ENCODE measurements at regions not wholly inside any gene's neighbourhood (a gene's known extent, or its start where the extent isn't known, plus 50 kb on each side); places are given as distances from the start of the nearest gene placed in this dataset.

DNA sequence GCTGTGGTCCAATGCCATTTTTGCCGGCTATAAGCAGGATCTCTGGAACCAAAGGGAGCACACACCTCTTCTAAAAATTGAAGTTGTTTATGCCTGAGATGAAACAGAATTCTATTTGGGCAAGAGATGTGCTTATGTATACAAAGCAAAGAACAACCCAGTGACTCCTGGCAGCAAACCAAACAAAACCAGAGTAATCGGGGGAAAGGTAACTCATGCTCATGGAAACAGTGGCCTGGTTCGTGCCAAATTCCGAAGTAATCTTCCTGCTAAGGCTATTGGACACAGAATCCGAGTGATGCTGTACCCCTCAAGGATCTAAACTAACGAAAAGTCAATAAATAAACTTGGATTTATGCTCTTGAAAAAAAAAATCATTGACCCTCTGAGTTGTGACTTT, 178.7 kb downstream of the CEMIP2 start:
- no peak for DNase-seq (ENCODE audit: low read depth in 2 of 2)

DNA sequence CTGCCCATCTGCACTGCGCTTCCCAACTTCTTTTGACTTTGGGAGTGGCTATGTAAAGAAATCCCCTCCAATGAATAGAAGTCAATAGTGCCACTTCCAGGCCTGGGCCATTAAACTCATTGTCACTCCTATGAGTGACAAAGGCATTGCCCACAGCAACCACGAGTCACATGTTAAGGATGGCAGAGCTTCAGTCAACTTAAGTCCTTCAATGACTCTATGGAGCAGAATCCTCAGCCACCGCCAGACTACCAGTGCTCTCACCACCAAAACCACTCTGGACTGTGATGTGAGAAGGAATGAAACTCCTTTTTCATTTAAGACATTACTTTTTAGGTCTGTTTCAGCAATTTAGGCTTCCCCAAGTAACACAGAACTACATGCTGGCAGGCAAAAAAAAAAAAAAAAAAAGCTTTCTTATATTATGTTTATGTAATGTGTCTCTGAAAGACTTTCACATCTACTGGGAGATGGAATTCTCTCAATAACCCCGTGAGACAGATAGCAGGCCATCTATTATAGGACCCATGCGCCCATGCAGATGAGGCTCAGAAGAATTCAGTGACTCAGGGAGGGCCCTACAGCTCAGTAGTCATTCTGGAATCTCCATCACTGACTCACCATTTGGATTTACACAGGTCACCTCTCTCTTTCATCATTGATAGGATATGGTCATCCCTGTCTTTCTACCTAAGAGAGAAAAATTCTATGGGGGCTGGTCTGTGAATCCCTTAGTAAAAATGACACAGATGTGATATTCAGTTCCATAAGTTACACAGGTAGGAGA, 180.5 kb downstream of the CEMIP2 start:
- DNase-seq (ENCODE audit: low read depth in 2 of 2) = no peak

DNA sequence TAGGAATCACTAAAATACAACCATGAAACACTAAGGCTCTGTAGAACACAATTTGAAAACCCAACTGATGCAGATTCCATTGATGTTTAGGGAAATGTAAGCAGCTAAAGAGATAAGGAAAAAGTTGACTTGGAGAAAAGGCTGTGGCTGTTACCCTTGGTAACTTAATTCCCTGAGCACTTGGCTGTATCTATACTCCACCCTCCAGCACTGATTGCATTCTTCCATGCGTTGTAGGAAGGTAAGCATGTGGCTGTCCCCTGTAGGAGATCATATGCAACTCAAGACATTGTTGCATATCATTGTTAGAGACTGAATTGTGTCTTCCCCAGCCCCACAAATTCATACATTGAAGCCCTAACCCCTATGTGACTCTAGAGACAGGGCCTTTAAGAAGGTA, 184.5 kb downstream of the CEMIP2 start:
- no peak for DNase-seq (ENCODE audit: low read depth in 2 of 2)

DNA sequence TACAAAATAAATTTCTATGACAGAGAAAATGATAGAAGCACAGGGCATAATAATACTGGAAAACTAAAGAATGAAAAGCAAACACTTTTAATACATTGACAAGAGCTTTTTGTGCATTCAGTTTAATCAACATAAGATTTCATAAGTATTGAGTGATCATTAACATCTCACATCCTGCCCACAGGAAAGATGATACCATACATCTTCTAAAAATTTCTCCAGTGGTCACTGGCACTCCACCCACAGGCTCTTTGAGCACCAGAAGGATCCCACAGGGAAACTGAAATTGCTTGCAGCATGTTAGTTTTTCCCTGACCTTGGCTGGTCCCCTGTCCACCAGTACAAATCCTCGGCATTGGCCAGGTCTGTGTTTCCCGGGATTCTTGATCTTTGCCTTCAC, 186.0 kb downstream of the CEMIP2 start:
- DNase-seq (ENCODE audit: low read depth in 2 of 2) = no peak

DNA sequence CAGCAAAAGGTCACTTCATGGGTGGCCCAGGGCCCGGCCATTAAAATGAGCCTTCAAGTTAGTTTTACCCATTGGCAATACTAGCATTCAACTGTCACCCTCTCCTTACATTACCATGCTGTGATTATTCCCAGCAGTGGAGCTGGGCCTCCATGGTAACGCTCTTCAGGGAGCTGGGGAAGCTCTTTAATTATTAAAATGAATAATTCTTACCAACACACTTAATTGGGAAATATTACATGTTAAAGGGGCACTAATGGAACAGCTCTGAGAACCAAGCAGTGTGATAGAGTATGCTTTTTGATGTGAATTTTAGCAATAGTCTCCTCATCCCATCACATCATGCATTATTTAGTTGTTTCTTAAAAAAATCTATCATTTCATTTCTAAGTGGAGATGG, 187.2 kb downstream of the CEMIP2 start:
- DNase-seq (ENCODE audit: low read depth in 2 of 2) = no peak

DNA sequence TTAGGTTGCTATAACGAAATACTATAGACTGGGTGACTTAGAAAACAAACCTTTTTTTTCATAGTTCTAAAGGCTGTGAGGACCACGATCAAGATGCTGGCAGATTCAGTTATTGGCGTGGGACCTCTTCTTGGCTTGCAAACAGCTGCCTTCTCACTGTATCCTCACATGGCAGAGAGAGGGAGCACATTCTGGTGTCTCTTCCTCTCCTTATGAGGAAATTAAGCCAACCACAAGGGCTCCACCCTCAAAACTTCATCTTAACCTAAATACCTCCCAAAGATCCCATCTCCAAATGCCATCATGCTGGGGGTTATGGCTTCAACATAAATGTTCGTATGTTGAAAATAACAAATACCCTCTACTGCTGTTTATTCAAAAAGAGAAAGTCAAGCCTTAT, 197.1 kb downstream of the CEMIP2 start:
- DNase-seq (ENCODE audit: low read depth in 2 of 2) = no peak

GRCh38 chr9:71567890-71568289, 200.4 kb downstream of the CEMIP2 start:
- DNase-seq (ENCODE audit: low read depth in 2 of 2) = no peak

GRCh38 chr9:71562140-71562539, 206.2 kb downstream of the CEMIP2 start:
- no peak for DNase-seq (ENCODE audit: low read depth in 2 of 2)

DNA sequence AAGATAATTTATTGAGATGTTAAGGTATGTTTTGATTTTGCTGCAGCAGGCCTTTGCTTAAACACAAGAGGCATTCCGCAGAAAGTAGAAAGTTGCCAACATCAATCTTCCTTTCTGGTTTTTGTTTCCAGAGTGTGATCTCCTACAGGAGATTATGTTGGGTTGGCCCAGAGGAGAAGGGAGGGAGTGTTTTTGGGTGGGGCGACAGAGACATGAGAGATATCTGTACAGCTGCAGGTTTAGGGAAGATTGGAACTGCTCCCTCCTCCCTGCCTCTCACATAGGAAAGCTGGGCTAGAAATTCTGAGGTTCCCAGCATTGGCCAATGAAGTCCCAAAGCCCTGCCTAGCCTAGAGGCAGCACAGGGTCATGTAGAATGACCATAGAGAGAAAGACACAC, 211.0 kb downstream of the CEMIP2 start:
- no peak for DNase-seq (ENCODE audit: low read depth in 2 of 2)

DNA sequence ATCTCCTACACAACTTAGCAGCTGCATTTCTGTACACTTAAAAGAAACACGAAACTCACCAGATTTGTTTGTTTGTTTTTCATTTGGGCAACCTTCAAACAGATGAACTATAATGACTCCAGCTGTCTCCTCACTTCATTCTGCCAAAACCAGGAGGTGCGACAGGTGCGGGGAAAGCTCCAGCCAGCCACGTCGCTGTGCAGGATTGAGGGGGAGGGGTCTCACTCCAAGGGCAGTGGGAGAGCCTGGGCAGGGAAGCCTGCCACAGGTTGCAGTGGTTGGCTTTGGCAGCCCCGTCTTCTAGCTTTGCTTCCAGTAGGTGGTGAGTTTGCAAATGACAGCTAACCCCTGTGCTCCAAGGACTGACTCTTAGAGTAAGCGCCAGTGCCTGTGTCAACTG, 215.8 kb downstream of the CEMIP2 start:
- DNase-seq (ENCODE audit: low read depth in 2 of 2) = no peak

GRCh38 chr9:71549023-71549422, 219.3 kb downstream of the CEMIP2 start:
- DNase-seq (ENCODE audit: low read depth in 2 of 2) = no peak

DNA sequence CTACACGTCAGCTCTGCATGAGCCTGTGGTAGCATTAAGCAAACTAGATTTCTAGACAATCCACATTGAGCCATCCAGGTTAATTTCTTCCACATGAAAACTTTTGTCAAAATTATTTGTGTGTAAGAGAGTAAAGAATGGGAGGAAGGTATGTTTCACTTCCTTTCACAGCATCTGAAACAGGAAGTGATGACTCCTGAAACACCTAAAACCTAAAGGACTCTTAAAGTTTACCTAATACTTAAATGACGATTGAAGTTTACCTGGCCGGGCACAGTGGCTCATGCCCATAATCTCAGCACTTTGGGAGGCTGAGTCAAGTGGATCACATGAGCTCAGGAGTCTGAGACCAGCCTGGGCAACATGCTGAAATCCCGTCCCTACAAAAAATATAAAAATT, 223.8 kb downstream of the CEMIP2 start:
- no peak for DNase-seq (ENCODE audit: low read depth in 2 of 2)

DNA sequence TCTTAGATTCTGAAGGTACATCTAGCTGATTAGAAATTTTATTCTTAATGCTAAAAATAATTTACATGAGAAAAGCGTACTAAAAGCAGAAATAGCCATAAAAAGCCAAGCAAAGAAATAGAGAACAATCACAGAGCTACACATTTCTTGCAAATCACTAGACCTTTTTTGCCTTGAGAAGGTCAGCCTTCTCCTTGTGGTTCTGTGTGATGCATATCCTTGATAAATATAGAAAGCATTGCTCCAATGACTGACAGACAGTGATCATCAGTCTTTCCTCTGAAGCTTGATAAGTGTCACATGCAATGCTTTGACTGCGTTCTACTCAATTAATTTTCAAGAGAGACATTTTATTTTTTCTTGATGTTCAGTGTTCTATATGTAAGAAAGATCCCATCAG, 226.9 kb downstream of the CEMIP2 start:
- no peak for DNase-seq (ENCODE audit: low read depth in 2 of 2)

GRCh38 chr9:71524996-71525580, 243.2 kb downstream of the CEMIP2 start:
- no peak for DNase-seq (ENCODE audit: low read depth in 2 of 2)

GRCh38 chr9:71524516-71524915, 243.8 kb downstream of the CEMIP2 start:
- no peak for DNase-seq (ENCODE audit: low read depth in 2 of 2)

DNA sequence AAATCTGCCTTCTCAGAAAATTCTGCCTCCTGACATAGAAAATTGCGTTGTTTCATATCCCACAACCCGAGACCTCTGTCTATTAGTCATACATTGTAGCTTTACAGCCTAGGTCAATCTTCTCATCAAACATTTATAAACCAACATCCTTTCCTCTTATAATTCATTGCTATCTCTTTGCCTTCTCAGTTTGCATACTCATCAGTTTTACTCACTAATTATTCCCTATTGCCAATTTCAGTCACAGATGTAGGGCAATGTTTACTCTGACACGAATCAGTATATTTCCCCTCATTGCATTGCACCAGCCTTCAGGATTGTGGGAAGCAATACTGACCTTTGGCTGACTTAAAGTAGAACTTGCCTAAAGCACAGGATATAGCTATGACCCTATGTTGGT, 247.2 kb downstream of the CEMIP2 start:
- no peak for DNase-seq (ENCODE audit: low read depth in 2 of 2)

DNA sequence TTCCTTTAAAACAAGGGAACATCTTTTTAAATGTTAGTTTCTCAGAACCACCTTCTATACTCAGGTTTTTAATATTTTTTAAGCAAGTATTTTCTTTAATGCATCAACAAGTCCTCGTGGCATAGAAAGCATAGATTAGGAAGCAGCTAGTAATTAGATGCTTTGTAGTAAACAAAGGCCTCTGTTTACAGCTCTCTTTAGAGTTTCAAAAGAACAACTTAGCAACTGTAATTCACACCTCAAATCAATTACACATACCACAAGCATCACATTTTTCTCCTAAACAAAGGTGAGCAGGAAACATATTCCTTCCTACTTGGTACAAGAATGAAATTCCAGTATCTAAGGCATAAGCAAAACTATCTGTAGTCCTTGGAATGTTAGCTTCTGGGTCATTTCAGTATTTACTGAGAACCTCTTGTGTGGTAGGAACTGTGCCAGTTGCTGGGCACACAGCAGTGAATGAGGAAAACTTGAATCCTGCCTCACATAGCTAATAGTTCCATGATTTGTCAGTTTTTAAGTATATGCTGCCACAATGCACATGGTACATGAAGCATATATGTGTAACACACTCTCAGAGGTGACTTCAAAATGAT, 249.1 kb downstream of the CEMIP2 start:
- no peak for DNase-seq (ENCODE audit: low read depth in 2 of 2)

- no peak for DNase-seq (ENCODE audit: low read depth in 2 of 2)
Measured at GRCh38 chr9:71518045-71518827, 250.1 kb downstream of the CEMIP2 start.

DNA sequence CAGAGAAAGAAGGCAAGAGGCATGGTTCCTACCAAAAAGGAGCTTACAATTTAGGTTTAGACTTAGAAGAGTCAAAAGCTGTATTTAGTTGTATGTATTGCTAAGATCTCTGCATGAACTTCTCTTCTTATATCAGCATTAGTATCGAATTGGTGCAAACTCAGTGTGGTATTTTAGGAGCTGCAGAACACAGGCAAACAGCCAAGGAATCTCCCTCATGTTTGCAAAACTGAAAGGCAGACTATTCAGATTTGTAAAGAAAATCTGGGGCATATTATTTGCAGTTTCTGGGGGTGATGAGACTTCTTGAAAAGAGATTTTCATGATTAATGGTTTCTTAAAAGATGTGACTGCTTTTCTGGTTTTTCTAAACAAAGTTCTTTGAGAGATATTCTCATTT, 252.7 kb downstream of the CEMIP2 start:
- no peak for DNase-seq (ENCODE audit: low read depth in 2 of 2)

DNA sequence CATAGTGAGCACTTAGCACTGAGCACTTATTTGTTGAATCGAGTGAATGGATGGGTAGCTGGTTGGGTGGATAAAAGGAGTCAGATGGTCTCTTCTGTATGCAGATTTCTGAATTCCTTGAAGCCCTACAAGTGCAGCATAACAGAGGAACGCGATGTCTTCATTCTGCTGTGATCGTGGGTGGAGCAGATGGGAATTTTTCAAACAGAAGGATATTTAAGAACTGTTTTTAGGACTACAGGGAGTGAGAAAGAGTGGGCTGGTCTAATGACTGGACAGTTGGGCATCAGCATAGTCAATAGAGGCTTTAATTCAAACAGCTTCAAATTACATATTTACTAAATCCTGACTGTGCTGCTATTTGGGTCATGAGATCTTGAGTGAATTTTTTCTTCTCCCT, 253.2 kb downstream of the CEMIP2 start:
- DNase-seq (ENCODE audit: low read depth in 2 of 2) = no peak

GRCh38 chr9:71514344-71514975, 253.9 kb downstream of the CEMIP2 start:
- DNase-seq (ENCODE audit: low read depth in 2 of 2) = no peak

DNA sequence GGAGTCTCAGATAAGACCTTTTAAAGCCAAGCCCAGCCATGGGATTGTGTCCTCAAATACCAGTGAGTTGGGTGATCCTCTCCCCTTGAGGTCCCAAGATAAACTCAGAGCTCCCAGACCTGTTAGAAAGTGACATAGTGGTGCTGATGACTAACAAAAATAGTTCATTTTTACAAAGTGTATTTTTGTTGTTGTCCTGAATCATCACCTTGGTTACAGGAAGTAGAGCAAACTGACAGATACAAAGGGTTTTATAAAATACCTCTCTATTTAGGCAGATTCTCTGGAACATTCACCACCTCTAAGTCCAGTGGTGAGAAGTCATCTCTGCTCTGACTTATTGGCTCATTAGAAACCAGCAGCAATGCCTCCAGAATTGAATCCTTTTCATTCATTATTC, 259.3 kb downstream of the CEMIP2 start:
- no peak for DNase-seq (ENCODE audit: low read depth in 2 of 2)
